AG09319 (cell line): ENCODE measurements at regions not wholly inside any gene's neighbourhood (a gene's known extent, or its start where the extent isn't known, plus 50 kb on each side); places are given as distances from the start of the nearest gene placed in this dataset.

Source experiments
- DNase-seq: peaks from one replicate; pipeline ENCODE4 v3.0.0-alpha.2; 2010; ENCODE audit warnings: low read depth; ENCODE audit errors: extremely low read depth
- CTCF ChIP-seq: IDR thresholded peaks from 2 replicates; pipeline ENCODE4 v1.5.1; 2011; ENCODE audit warnings: low read depth, mild to moderate bottlenecking, inconsistent platforms, low read length, moderate library complexity

GRCh38 chr3:104385421-104385820 lies 981.3 kb upstream of the ALCAM start:
- no peak for DNase-seq

GRCh38 chr3:104388619-104389018 lies 978.1 kb upstream of the ALCAM start:
- no peak for DNase-seq
- no peak for TF ChIP-seq CTCF

More at GRCh38 chr3:104385421-104385820, 981.3 kb upstream of the ALCAM start:
- TF ChIP-seq CTCF = no peak

GRCh38 chr3:104392327-104392726 lies 974.4 kb upstream of the ALCAM start:
- no peak for TF ChIP-seq CTCF
- no peak for DNase-seq

- no peak for TF ChIP-seq CTCF
- no peak for DNase-seq
Observed at GRCh38 chr3:104396974-104397669, 969.6 kb upstream of the ALCAM start.

GRCh38 chr3:104397713-104398112 lies 969.0 kb upstream of the ALCAM start:
- no peak for TF ChIP-seq CTCF
- DNase-seq = no peak

GRCh38 chr3:104402902-104403301 lies 963.8 kb upstream of the ALCAM start:
- DNase-seq = no peak
- TF ChIP-seq CTCF = no peak

GRCh38 chr3:104411757-104412156 lies 955.0 kb upstream of the ALCAM start:
- no peak for TF ChIP-seq CTCF
- no peak for DNase-seq
